ENCODE measurements at regions not wholly inside any gene's neighbourhood (a gene's known extent, or its start where the extent isn't known, plus 50 kb on each side); places are given as distances from the start of the nearest gene placed in this dataset.
"Not testable (repeated sequence)": the region's sequence is repeated elsewhere in the genome, so short reads cannot be mapped to it uniquely, and the experiment has no call there.

GRCh38 chr13:68616600-68617222 lies 1386.6 kb upstream of the PCDH9 start:
- no peak for DNase-seq

GRCh38 chr13:68609661-68610060 lies 1379.5 kb upstream of the PCDH9 start:
- DNase-seq: no peak

- no peak for DNase-seq
Observed at GRCh38 chr13:68608147-68608546, 1378.0 kb upstream of the PCDH9 start.

- DNase-seq: no peak
Observed at GRCh38 chr13:68597641-68598040, 1367.5 kb upstream of the PCDH9 start.

- DNase-seq: no peak
Observed at GRCh38 chr13:68588623-68589022, 1358.5 kb upstream of the PCDH9 start.

- DNase-seq: no peak
Observed at GRCh38 chr13:68584776-68585175, 1354.6 kb upstream of the PCDH9 start.

- DNase-seq: no peak
Observed at GRCh38 chr13:68574053-68574452, 1343.9 kb upstream of the PCDH9 start.

- DNase-seq: no peak
Observed at GRCh38 chr13:68551701-68552522, 1321.8 kb upstream of the PCDH9 start.

- DNase-seq: no peak
Observed at GRCh38 chr13:68550330-68550729, 1320.2 kb upstream of the PCDH9 start.

- DNase-seq: no peak
Observed at GRCh38 chr13:68540244-68540643, 1310.1 kb upstream of the PCDH9 start.

GRCh38 chr13:68535329-68535728 lies 1305.2 kb upstream of the PCDH9 start:
- DNase-seq: no peak

- not testable (repeated sequence) for DNase-seq
Observed at GRCh38 chr13:68527167-68527566, 1297.0 kb upstream of the PCDH9 start.

GRCh38 chr13:68523838-68524424 lies 1293.8 kb upstream of the PCDH9 start:
- no peak for DNase-seq

- DNase-seq: no peak
Observed at GRCh38 chr13:68522184-68522583, 1292.0 kb upstream of the PCDH9 start.

GRCh38 chr13:68509734-68510621 lies 1279.8 kb upstream of the PCDH9 start:
- DNase-seq: no peak

GRCh38 chr13:68506888-68507551 lies 1276.9 kb upstream of the PCDH9 start:
- DNase-seq: no peak

- DNase-seq: no peak
Observed at GRCh38 chr13:68490594-68490993, 1260.5 kb upstream of the PCDH9 start.

GRCh38 chr13:68481130-68481529 lies 1251.0 kb upstream of the PCDH9 start:
- no peak for DNase-seq

GRCh38 chr13:68473834-68474326 lies 1243.7 kb upstream of the PCDH9 start:
- no peak for DNase-seq

- no peak for DNase-seq
Observed at GRCh38 chr13:68467160-68467559, 1237.0 kb upstream of the PCDH9 start.

- no peak for DNase-seq
Observed at GRCh38 chr13:68440874-68441273, 1210.7 kb upstream of the PCDH9 start.

- DNase-seq: no peak
Observed at GRCh38 chr13:68439817-68440216, 1209.7 kb upstream of the PCDH9 start.
